ENCODE measurements at regions not wholly inside any gene's neighbourhood (a gene's known extent, or its start where the extent isn't known, plus 50 kb on each side); places are given as distances from the start of the nearest gene placed in this dataset.
"Not testable (repeated sequence)": the region's sequence is repeated elsewhere in the genome, so short reads cannot be mapped to it uniquely, and the experiment has no call there.

DNA sequence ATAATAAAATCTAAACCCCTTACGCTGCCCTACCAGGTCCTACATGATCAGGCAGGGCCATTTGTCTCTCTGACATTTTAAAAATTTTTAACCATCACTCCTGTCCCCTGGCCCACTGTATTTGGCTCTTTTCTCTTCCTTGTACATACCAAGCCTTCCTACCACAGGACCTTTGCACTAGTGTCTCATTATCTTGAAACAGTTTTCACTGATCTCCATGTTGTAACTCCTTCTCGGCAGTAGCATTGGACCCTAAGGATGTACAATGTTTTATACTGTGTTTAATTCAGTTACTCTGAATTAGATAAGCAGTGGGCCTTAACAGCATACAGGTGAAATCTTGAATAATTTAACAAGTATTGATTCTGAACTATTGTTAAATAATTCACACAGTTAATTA, 330.7 kb downstream of the UTRN start:
- Histone ChIP-seq H3K36me3 (ENCODE audit: insufficient read depth, low read depth, low read length) (no peaks in the 10 kb centered on the region), H3K27ac (ENCODE audit: low read length) (no peak overlapping the region), H3K27me3 (ENCODE audit: insufficient read depth, low read length) (no peaks in the 10 kb centered on the region), H3K4me1 (ENCODE audit: insufficient read depth, low read length) (peaks cover 53% of the 10 kb centered on the region), H3K4me3 (ENCODE audit: low read length) (no peak overlapping the region), H3K9me3 (ENCODE audit: insufficient read depth, low read depth, low read length) (no peaks in the 10 kb centered on the region), H3K9ac (ENCODE audit: low read depth, low read length) (no peak overlapping the region)

DNA sequence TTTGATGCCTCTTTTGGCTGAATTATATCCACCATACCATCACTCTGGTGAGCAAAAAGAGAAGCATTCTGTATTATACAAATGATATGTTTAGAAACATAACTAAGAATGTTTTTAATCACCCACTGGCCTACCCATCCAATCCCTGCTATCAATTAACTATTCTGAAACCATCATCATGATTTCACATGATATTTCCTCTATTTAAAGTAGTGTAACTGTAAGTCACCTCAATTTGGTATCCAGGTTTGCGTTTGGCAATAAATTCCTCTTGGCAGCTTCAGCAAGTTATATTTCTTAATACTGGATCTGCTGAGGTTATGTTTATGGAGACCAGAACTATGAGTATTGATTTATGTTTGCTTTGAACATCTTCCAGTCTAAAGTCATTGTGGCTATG, 332.1 kb downstream of the UTRN start:
- H3K36me3 ChIP-seq (ENCODE audit: insufficient read depth, low read depth, low read length): no peaks in the 10 kb centered on the region
- 0 out of 2 replicates have a peak overlapping the region, but pooled peaks have one; percentile 5 for H3K4me3 ChIP-seq (ENCODE audit: low read length)
- no peak overlapping the region for H3K9ac ChIP-seq (ENCODE audit: low read depth, low read length)
- no peaks in the 10 kb centered on the region for H3K27me3 ChIP-seq (ENCODE audit: insufficient read depth, low read length)
- H3K9me3 ChIP-seq (ENCODE audit: insufficient read depth, low read depth, low read length): no peaks in the 10 kb centered on the region
- peaks cover 40% of the 10 kb centered on the region for H3K4me1 ChIP-seq (ENCODE audit: insufficient read depth, low read length)
- H3K27ac ChIP-seq (ENCODE audit: low read length): peak overlapping the region; percentile 30

DNA sequence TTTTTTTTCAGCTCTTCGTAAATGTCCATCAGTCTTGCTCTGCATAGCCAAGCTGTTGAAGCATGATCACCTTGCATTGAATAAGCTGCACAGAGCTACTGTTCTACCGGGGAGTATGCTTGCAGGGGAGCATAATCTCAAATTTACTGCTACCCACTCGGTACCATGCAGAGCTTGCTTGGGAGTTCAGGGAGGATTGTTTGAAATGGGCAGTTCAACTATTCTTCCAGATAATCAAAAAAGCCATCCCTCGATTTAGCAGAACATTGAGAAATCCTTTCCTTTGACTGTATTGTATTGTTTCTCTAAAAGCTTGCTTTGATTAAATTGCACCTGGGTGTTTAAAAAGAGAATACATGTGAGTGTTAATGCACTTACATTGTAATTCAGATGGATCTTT, 332.6 kb downstream of the UTRN start:
- H3K4me1 ChIP-seq (ENCODE audit: insufficient read depth, low read length): peaks cover 35% of the 10 kb centered on the region
- H3K4me3 ChIP-seq (ENCODE audit: low read length): peak overlapping the region; percentile 5; the same call in 1 of the 2 replicates
- H3K27ac ChIP-seq (ENCODE audit: low read length): peak overlapping the region; percentile 30
- H3K36me3 ChIP-seq (ENCODE audit: insufficient read depth, low read depth, low read length): no peaks in the 10 kb centered on the region
- H3K9ac ChIP-seq (ENCODE audit: low read depth, low read length): no peak overlapping the region
- no peaks in the 10 kb centered on the region for H3K27me3 ChIP-seq (ENCODE audit: insufficient read depth, low read length)
- H3K9me3 ChIP-seq (ENCODE audit: insufficient read depth, low read depth, low read length): no peaks in the 10 kb centered on the region

DNA sequence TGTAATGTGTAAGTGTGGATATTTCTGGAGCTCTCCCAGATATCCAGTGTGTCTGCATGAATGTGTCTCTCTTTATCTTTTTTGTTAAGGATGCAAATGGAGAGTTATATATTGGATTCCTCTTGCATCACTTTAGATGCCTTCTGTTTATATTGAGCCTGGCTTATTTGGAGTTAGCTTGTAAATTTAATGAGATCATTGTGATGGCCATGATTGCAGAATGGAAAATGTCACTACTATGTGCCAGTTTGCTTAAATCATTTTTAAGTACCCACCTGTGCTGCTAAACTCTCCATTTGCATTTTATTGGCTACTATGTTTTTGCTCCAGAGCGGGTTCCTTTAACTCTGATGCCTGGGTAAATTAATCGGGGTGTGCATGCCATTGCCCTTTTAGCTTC, 334.8 kb downstream of the UTRN start:
- H3K4me1 ChIP-seq (ENCODE audit: insufficient read depth, low read length): peaks cover 20% of the 10 kb centered on the region
- no peak overlapping the region for H3K4me3 ChIP-seq (ENCODE audit: low read length)
- no peak overlapping the region for H3K9ac ChIP-seq (ENCODE audit: low read depth, low read length)
- no peaks in the 10 kb centered on the region for H3K36me3 ChIP-seq (ENCODE audit: insufficient read depth, low read depth, low read length)
- no peaks in the 10 kb centered on the region for H3K9me3 ChIP-seq (ENCODE audit: insufficient read depth, low read depth, low read length)
- H3K27ac ChIP-seq (ENCODE audit: low read length): no peak overlapping the region
- H3K27me3 ChIP-seq (ENCODE audit: insufficient read depth, low read length): no peaks in the 10 kb centered on the region

DNA sequence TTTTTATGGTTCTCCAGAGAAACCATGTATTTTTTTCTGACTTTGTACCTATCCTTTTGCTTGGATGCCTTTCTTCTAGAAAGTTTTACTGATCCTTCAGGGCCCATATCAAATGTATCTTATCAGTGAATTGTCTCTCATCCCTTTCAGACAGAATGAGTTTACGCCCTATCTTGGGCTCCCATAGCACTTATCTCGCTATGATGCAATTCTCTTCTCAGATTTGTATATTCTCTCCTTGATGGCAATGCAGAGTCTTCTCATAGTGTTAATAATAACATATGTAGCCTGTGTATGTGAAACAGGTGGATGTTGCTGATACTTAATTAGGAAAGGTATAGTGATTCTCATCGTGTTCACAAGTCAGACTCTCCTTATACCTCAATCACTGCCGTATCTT, 336.2 kb downstream of the UTRN start:
- H3K27ac ChIP-seq (ENCODE audit: low read length): no peak overlapping the region

DNA sequence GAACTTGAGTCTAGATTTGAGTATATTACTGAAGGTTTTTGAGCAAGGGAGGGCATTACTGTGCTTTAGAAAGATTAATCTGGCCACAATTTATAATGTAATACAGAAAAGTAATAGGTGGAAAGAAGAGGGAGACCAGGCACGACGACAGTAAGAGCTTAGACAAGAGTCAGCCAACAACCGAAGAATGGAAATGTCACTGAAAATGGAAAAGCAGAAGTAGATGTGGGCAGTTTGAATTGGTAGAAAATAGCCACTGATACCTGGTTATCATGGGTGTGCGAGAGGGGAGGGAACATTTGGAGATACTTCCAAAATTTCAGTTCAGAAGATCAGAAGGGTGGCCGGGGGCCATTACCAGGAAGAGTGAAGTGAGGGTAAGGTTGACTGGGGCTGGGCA, 339.1 kb downstream of the UTRN start:
- no peaks in the 10 kb centered on the region for H3K9me3 ChIP-seq (ENCODE audit: insufficient read depth, low read depth, low read length)
- H3K4me1 ChIP-seq (ENCODE audit: insufficient read depth, low read length): peaks cover 5% of the 10 kb centered on the region
- H3K27ac ChIP-seq (ENCODE audit: low read length): no peak overlapping the region
- no peaks in the 10 kb centered on the region for H3K27me3 ChIP-seq (ENCODE audit: insufficient read depth, low read length)
- no peak overlapping the region for H3K4me3 ChIP-seq (ENCODE audit: low read length)
- no peaks in the 10 kb centered on the region for H3K36me3 ChIP-seq (ENCODE audit: insufficient read depth, low read depth, low read length)
- no peak overlapping the region for H3K9ac ChIP-seq (ENCODE audit: low read depth, low read length)

More for the DNA sequence above, 336.2 kb downstream of the UTRN start:
- Histone ChIP-seq H3K4me1 (ENCODE audit: insufficient read depth, low read length) (peaks cover 18% of the 10 kb centered on the region), H3K27me3 (ENCODE audit: insufficient read depth, low read length) (no peaks in the 10 kb centered on the region), H3K9me3 (ENCODE audit: insufficient read depth, low read depth, low read length) (no peaks in the 10 kb centered on the region), H3K4me3 (ENCODE audit: low read length) (no peak overlapping the region), H3K9ac (ENCODE audit: low read depth, low read length) (no peak overlapping the region), H3K36me3 (ENCODE audit: insufficient read depth, low read depth, low read length) (no peaks in the 10 kb centered on the region)

DNA sequence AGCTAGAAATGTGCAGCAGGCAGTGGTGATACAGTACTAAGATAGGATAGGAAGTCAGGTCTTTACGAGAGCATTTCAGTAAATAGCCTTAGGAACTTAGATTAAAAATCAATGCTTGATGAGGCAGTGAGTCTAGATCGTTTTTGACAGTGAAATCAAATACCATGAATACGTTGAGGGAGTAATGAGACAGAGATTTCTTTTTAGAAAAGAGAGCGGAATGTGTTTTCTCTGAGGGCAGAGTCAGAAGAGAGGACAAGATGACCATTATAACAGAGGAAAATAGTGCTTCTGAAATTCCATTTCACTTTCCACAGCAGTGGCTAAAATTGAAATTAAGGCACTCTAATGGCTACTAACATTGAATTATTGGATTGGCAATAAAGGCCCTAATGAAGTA, 339.6 kb downstream of the UTRN start:
- no peaks in the 10 kb centered on the region for H3K36me3 ChIP-seq (ENCODE audit: insufficient read depth, low read depth, low read length)
- H3K9me3 ChIP-seq (ENCODE audit: insufficient read depth, low read depth, low read length): no peaks in the 10 kb centered on the region
- no peak overlapping the region for H3K9ac ChIP-seq (ENCODE audit: low read depth, low read length)
- H3K27ac ChIP-seq (ENCODE audit: low read length): no peak overlapping the region
- peaks cover 2% of the 10 kb centered on the region for H3K4me1 ChIP-seq (ENCODE audit: insufficient read depth, low read length)
- H3K4me3 ChIP-seq (ENCODE audit: low read length): no peak overlapping the region
- no peaks in the 10 kb centered on the region for H3K27me3 ChIP-seq (ENCODE audit: insufficient read depth, low read length)

DNA sequence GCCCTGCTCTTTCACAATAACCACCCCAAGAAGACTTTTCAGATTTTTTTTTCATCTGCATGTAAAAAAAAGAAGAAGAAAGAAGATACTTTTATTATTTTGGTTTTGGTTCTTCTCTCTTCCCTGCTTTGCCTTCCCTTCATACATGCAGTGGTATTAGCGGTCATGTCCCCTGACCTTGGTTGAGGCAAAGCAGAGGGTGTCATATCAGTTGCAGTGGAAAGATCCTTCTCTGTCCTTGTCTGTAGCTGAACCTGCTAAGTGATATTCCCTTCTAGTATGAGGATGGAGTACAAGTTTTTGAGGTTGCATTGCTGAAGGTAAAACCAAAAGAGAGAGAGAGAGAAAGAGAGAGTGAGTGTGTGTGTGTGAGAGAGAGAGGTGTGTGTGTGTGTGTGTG, 345.7 kb downstream of the UTRN start:
- no peaks in the 10 kb centered on the region for H3K27me3 ChIP-seq (ENCODE audit: insufficient read depth, low read length)
- no peak overlapping the region for H3K4me3 ChIP-seq (ENCODE audit: low read length)
- H3K9ac ChIP-seq (ENCODE audit: low read depth, low read length): no peak overlapping the region
- no peak overlapping the region for H3K27ac ChIP-seq (ENCODE audit: low read length)
- H3K36me3 ChIP-seq (ENCODE audit: insufficient read depth, low read depth, low read length): no peaks in the 10 kb centered on the region
- H3K4me1 ChIP-seq (ENCODE audit: insufficient read depth, low read length): no peaks in the 10 kb centered on the region; the same call in 1 of the 2 replicates
- H3K9me3 ChIP-seq (ENCODE audit: insufficient read depth, low read depth, low read length): no peaks in the 10 kb centered on the region

DNA sequence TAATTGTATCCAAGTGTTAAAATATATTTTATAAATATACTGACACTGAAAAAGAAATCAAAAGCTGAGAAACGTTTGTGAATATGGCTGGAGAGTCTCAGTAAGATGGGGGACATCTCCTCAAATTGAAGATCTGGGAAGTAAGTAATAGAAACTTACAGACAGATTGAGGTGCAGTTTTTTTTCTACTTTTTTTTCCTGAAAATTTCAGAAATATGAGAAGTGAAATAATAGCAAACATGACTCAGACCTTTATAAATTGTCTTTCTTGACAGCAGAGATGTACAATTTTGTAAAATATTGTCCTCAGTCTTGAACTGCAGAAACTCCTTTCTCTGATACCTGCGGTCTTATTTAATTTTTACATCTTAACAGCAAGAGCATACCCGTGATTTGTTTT, 347.1 kb downstream of the UTRN start:
- H3K36me3 ChIP-seq (ENCODE audit: insufficient read depth, low read depth, low read length): no peaks in the 10 kb centered on the region
- no peaks in the 10 kb centered on the region for H3K27me3 ChIP-seq (ENCODE audit: insufficient read depth, low read length)
- no peaks in the 10 kb centered on the region for H3K9me3 ChIP-seq (ENCODE audit: insufficient read depth, low read depth, low read length)
- no peak overlapping the region for H3K4me3 ChIP-seq (ENCODE audit: low read length)
- no peaks in the 10 kb centered on the region; the same call in 1 of the 2 replicates for H3K4me1 ChIP-seq (ENCODE audit: insufficient read depth, low read length)
- no peak overlapping the region for H3K9ac ChIP-seq (ENCODE audit: low read depth, low read length)
- no peak overlapping the region for H3K27ac ChIP-seq (ENCODE audit: low read length)

DNA sequence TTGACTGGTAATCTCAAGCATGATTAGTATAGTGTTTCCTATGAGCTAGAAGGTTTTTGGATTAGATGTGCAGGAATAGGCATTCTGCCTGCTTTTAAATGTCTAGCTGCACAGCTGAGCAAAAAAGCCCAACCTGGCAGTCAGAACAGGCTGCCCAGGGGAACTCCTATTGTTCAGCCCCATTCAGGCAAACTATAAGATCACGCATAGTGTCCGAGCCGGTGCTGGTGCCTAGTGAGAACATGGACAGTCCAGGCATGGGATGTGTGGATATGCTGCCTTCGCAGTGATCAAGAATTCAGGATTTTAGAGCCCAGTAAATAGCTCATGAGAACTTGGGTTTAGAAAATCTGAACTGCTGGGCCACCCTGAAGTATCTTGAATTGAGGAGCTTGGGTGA, 348.8 kb downstream of the UTRN start:
- no peak overlapping the region for H3K4me3 ChIP-seq (ENCODE audit: low read length)
- no peaks in the 10 kb centered on the region; the same call in 1 of the 2 replicates for H3K4me1 ChIP-seq (ENCODE audit: insufficient read depth, low read length)
- no peaks in the 10 kb centered on the region for H3K9me3 ChIP-seq (ENCODE audit: insufficient read depth, low read depth, low read length)
- H3K36me3 ChIP-seq (ENCODE audit: insufficient read depth, low read depth, low read length): no peaks in the 10 kb centered on the region
- no peak overlapping the region for H3K9ac ChIP-seq (ENCODE audit: low read depth, low read length)
- no peak overlapping the region for H3K27ac ChIP-seq (ENCODE audit: low read length)
- H3K27me3 ChIP-seq (ENCODE audit: insufficient read depth, low read length): no peaks in the 10 kb centered on the region

DNA sequence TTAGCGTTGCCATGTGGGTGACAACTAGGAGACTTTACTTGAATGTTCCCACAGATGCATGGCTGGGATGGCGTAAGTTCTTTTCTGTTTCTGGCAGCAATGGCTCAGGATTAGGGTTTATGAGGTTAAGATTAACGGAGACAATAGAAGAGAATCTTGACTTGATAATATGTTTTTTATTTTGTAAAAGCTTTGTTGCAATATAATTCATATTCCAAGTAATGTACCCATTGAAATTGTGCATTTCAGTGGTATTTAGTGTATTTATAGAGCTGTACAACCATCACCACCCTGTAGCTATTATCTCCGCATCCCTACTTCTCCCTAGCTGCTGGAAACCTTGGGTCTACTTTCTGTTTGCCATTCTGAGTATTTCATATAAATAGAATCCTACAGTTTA, 349.2 kb downstream of the UTRN start:
- H3K27ac ChIP-seq (ENCODE audit: low read length): no peak overlapping the region
- no peaks in the 10 kb centered on the region for H3K36me3 ChIP-seq (ENCODE audit: insufficient read depth, low read depth, low read length)
- no peaks in the 10 kb centered on the region; the same call in 1 of the 2 replicates for H3K4me1 ChIP-seq (ENCODE audit: insufficient read depth, low read length)
- no peak overlapping the region for H3K9ac ChIP-seq (ENCODE audit: low read depth, low read length)
- H3K4me3 ChIP-seq (ENCODE audit: low read length): no peak overlapping the region
- no peaks in the 10 kb centered on the region for H3K9me3 ChIP-seq (ENCODE audit: insufficient read depth, low read depth, low read length)
- H3K27me3 ChIP-seq (ENCODE audit: insufficient read depth, low read length): no peaks in the 10 kb centered on the region

DNA sequence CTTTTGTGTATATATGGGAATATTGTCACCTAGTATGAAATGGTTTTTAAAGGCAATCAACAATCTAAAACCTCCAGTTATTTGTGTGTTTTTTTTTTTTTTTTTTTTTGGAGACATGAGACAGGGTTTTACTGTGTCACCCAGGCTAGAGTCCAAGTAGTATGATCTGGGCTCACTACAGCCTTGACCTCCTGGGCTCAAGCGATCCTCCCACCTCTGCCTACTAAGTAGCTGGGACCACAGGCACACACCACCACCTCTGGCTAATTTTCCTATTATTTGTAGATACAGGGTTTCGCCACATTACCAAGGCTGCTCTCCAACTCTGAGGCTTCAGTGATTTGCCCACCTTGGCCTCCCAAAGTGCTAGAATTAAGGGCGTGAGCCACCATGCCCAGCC, 349.9 kb downstream of the UTRN start:
- Histone ChIP-seq H3K27ac (ENCODE audit: low read length) (no peak overlapping the region), H3K9ac (ENCODE audit: low read depth, low read length) (no peak overlapping the region), H3K4me1 (ENCODE audit: insufficient read depth, low read length) (no peaks in the 10 kb centered on the region; the same call in 1 of the 2 replicates), H3K36me3 (ENCODE audit: insufficient read depth, low read depth, low read length) (no peaks in the 10 kb centered on the region), H3K4me3 (ENCODE audit: low read length) (no peak overlapping the region), H3K27me3 (ENCODE audit: insufficient read depth, low read length) (no peaks in the 10 kb centered on the region), H3K9me3 (ENCODE audit: insufficient read depth, low read depth, low read length) (no peaks in the 10 kb centered on the region)

DNA sequence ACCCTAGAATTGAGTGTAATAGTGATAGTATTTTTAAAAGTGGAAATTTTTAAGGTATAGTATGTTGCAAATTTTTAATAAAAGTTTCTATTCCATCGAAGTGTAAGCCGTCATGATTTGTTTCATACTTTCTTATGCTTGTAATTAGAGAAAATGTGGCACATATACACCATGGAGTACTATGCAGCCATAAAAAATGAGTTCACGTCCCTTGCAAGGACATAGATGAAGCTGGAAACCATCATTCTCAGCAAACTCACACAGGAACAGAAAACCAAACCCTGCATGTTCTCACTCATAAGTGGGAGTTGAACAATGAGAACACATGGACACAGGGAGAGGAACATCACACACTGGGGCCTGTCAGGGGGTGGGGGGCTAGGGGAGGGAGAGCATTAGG, 350.9 kb downstream of the UTRN start:
- H3K4me1 ChIP-seq (ENCODE audit: insufficient read depth, low read length); H3K36me3 ChIP-seq (ENCODE audit: insufficient read depth, low read depth, low read length); H3K27me3 ChIP-seq (ENCODE audit: insufficient read depth, low read length); H3K4me3 ChIP-seq (ENCODE audit: low read length); H3K27ac ChIP-seq (ENCODE audit: low read length); H3K9ac ChIP-seq (ENCODE audit: low read depth, low read length); H3K9me3 ChIP-seq (ENCODE audit: insufficient read depth, low read depth, low read length): not testable (repeated sequence)

All from iPS-20b (cell line).